Spleen (tissue), 11 donors: ENCODE measurements at regions not wholly inside any gene's neighbourhood (a gene's known extent, or its start where the extent isn't known, plus 50 kb on each side); places are given as distances from the start of the nearest gene placed in this dataset.

ENCODE experiments used
- DNase-seq: peaks from one replicate; pipeline ENCODE4 v3.0.0-alpha.2; 2020
- H3K27ac ChIP-seq, 8 donors: fragments of 200-600 bp; sonication (generic) in 7 of 8; 1 replicate in 4 of 8; 2 replicates in 4 of 8; pipeline versions ENCODE4 v1.5.0 to v1.8.0; 2016 to 2021; ENCODE audit warnings: inconsistent platforms in 4 of 8, mild to moderate bottlenecking in 4 of 8, moderate library complexity in 1 of 8
- H3K27me3 ChIP-seq, 7 donors: fragments of 200-600 bp; sonication (generic) in 6 of 7; replicated peaks in 1 of 7; 1 replicate in 4 of 7; 2 replicates in 3 of 7; pipeline versions ENCODE4 v1.5.0 to v1.8.0; 2016 to 2021; ENCODE audit warnings: inconsistent platforms in 3 of 7, mild to moderate bottlenecking in 1 of 7
- H3K36me3 ChIP-seq, 6 donors: fragments of 200-600 bp; sonication (generic) in 5 of 6; 1 replicate in 4 of 6; 2 replicates in 2 of 6; pipeline versions ENCODE4 v1.5.0 to v1.8.0; 2016 to 2021; ENCODE audit warnings: inconsistent platforms in 2 of 6
- H3K4me1 ChIP-seq, 6 donors: fragments of 200-600 bp; sonication (generic) in 5 of 6; 1 replicate in 3 of 6; 2 replicates in 3 of 6; pipeline versions ENCODE4 v1.5.0 to v1.8.0; 2016 to 2021; ENCODE audit warnings: inconsistent platforms in 3 of 6
- H3K4me3 ChIP-seq, 8 donors: fragments of 200-600 bp; sonication (generic) in 7 of 8; 1 replicate in 4 of 8; 2 replicates in 4 of 8; pipeline versions ENCODE4 v1.5.0 to v1.8.0; 2016 to 2021; ENCODE audit warnings: inconsistent platforms in 4 of 8, mild to moderate bottlenecking in 4 of 8, moderate library complexity in 2 of 8
- H3K9me3 ChIP-seq, 8 donors: fragments of 200-600 bp; sonication (generic) in 7 of 8; 1 replicate in 4 of 8; 2 replicates in 4 of 8; pipeline versions ENCODE4 v1.5.0 to v1.8.0; 2016 to 2021; ENCODE audit warnings: inconsistent platforms in 4 of 8
- CTCF ChIP-seq, 11 experiments: fragments of 200-600 bp in 7 of 11; fragments of 450-650 bp in 4 of 11; sonication (generic) in 4 of 11; IDR thresholded peaks in 8 of 11; conservative IDR thresholded peaks in 3 of 11; 1 replicate in 7 of 11; 2 replicates in 4 of 11; pipeline versions ENCODE4 v1.4.0 to v1.8.0; 2016 to 2021; ENCODE audit warnings: antibody characterized with exemption in 11 of 11, inconsistent platforms in 4 of 11, mild to moderate bottlenecking in 1 of 11
- POLR2A ChIP-seq, 3 donors: fragments of 450-650 bp; IDR thresholded peaks; one replicate each; pipeline ENCODE4 v1.5.1; 2017; ENCODE audit warnings: antibody characterized with exemption in 3 of 3, mild to moderate bottlenecking in 1 of 3
- POLR2AphosphoS5 ChIP-seq, 3 donors: sonication (generic); formaldehyde crosslinking; IDR thresholded peaks; one replicate each; pipeline ENCODE4 v1.5.1; 2017; ENCODE audit warnings: antibody characterized with exemption in 3 of 3
- WGBS, 5 donors: extraction: QIAGEN DNeasy Blood & Tissue Kit in 3 of 5; methylation state at CpG; one replicate each; pipeline versions ENCODE4 v1.1.5 to v1.1.7; 2013 to 2018; 5-methylcytosine and 5-hydroxymethylcytosine counted together
- intact Hi-C: fragments of 100-400 bp; cut with DNase I; formaldehyde crosslinking; loops from one replicate; pipeline ENCODE4 v1.15.0; 2023; ENCODE audit warnings: low total_unique reads
- donor health status: healthy with polysubstance abuse.
- donor health status: DM: no; HTN: no; CAD: no; lungs with moderate emphysema.
- donor health status: DM: no; HTN: no; CAD: no.
- donor health status: Bipolar disorder and iron deficiency.
- donor health status: healthy.
- donor health status: DM: no; HTN: no; CAD: no.
- donor health status: DM: yes; HTN: yes; CAD: no.

GRCh38 chr2:23296691-23297090 lies 88.3 kb upstream of the KLHL29 start:
- TF ChIP-seq CTCF (IDR thresholded peaks at IDR 0.05 in 8 of 11, conservative IDR thresholded peaks at IDR 0.05 in 3 of 11) (no peak), POLR2AphosphoS5 (IDR thresholded peaks at IDR 0.05) (no peak), POLR2A (IDR thresholded peaks at IDR 0.05) (no peak)
- Histone ChIP-seq H3K27ac (no peak overlapping the region), H3K36me3 (no peaks in the 10 kb centered on the region), H3K4me3 (no peak overlapping the region), H3K27me3 (peaks cover 0 to 19% (median 0%) of the 10 kb centered on the region in 7 donors), H3K4me1 (peaks cover 0 to 3% (median 0%) of the 10 kb centered on the region in 6 donors), H3K9me3 (no peaks in the 10 kb centered on the region)
- intact Hi-C loops: no loop called here
- DNase-seq: no peak
- 84 to 90% (median 88%) methylated on average over 9 of the region's 9 CpGs for WGBS, 5 donors

- intact Hi-C loops: no loop called here
- H3K4me1 ChIP-seq: peaks cover 0 to 3% (median 0%) of the 10 kb centered on the region in 6 donors
- WGBS, 5 donors: 60 to 91% (median 79%) methylated on average over 3 of the region's 3 CpGs
- H3K36me3 ChIP-seq: no peaks in the 10 kb centered on the region
- DNase-seq: no peak
- no peak overlapping the region for H3K27ac ChIP-seq
- TF ChIP-seq POLR2A (IDR thresholded peaks at IDR 0.05): no peak
- no peaks in the 10 kb centered on the region for H3K9me3 ChIP-seq
- no peak overlapping the region for H3K4me3 ChIP-seq
- H3K27me3 ChIP-seq: peaks cover 0 to 19% (median 0%) of the 10 kb centered on the region in 7 donors
These were observed 87.9 kb upstream of the KLHL29 start for GRCh38 chr2:23297112-23297511.

- H3K36me3 ChIP-seq: no peaks in the 10 kb centered on the region
- H3K4me3 ChIP-seq: no peak overlapping the region
- H3K27ac ChIP-seq: no peak overlapping the region
- intact Hi-C loops: no loop called here
- no peak for TF ChIP-seq POLR2AphosphoS5 (IDR thresholded peaks at IDR 0.05)
- TF ChIP-seq CTCF (IDR thresholded peaks at IDR 0.05 in 8 of 11, conservative IDR thresholded peaks at IDR 0.05 in 3 of 11): no peak
- no peak for TF ChIP-seq POLR2A (IDR thresholded peaks at IDR 0.05)
- H3K4me1 ChIP-seq: no peaks in the 10 kb centered on the region
- H3K9me3 ChIP-seq: no peaks in the 10 kb centered on the region
- DNase-seq: no peak
- peaks cover 0 to 19% (median 0%) of the 10 kb centered on the region in 7 donors for H3K27me3 ChIP-seq
- 81 to 91% (median 89%) methylated on average over 6 of the region's 6 CpGs for WGBS, 5 donors
These were observed 86.4 kb upstream of the KLHL29 start for GRCh38 chr2:23298551-23298950.

GRCh38 chr2:23299476-23300195 lies 85.3 kb upstream of the KLHL29 start:
- Histone ChIP-seq H3K9me3 (no peaks in the 10 kb centered on the region), H3K27ac (no peak overlapping the region), H3K4me1 (no peaks in the 10 kb centered on the region), H3K27me3 (peaks cover 0 to 22% (median 0%) of the 10 kb centered on the region in 7 donors), H3K4me3 (no peak overlapping the region), H3K36me3 (no peaks in the 10 kb centered on the region)
- WGBS, 5 donors: 68 to 79% (median 75%) methylated on average over 8 of the region's 8 CpGs
- intact Hi-C loops: no loop called here
- no peak for DNase-seq
- TF ChIP-seq CTCF (IDR thresholded peaks at IDR 0.05 in 8 of 11, conservative IDR thresholded peaks at IDR 0.05 in 3 of 11): no peak
- no peak for TF ChIP-seq POLR2AphosphoS5 (IDR thresholded peaks at IDR 0.05)
- no peak for TF ChIP-seq POLR2A (IDR thresholded peaks at IDR 0.05)
